Osteocyte (in vitro differentiated cells): ENCODE measurements at regions not wholly inside any gene's neighbourhood (a gene's known extent, or its start where the extent isn't known, plus 50 kb on each side); places are given as distances from the start of the nearest gene placed in this dataset.

Experiments used
- DNase-seq: peaks from one replicate; pipeline ENCODE4 v3.0.0; 2021; ENCODE audit warnings: mixed read lengths; ENCODE audit not compliant: unreplicated experiment; ENCODE audit errors: extremely low spot score
- H3K27ac Mint-ChIP-seq: one replicate; pipeline ENCODE4 v1.8.0; 2021; ENCODE audit warnings: mild to moderate bottlenecking, mixed read lengths; ENCODE audit not compliant: unreplicated experiment
- H3K27me3 Mint-ChIP-seq: one replicate; pipeline ENCODE4 v1.8.0; 2021; ENCODE audit warnings: mixed read lengths; ENCODE audit not compliant: unreplicated experiment
- H3K36me3 Mint-ChIP-seq: one replicate; pipeline ENCODE4 v1.8.0; 2021; ENCODE audit warnings: mixed read lengths; ENCODE audit not compliant: unreplicated experiment
- H3K4me1 Mint-ChIP-seq: one replicate; pipeline ENCODE4 v1.8.0; 2021; ENCODE audit warnings: mixed read lengths; ENCODE audit not compliant: unreplicated experiment
- H3K4me3 Mint-ChIP-seq: one replicate; pipeline ENCODE4 v1.8.0; 2021; ENCODE audit warnings: mild to moderate bottlenecking, moderate library complexity, mixed read lengths; ENCODE audit not compliant: unreplicated experiment
- H3K9me3 Mint-ChIP-seq: one replicate; pipeline ENCODE4 v1.8.0; 2021; ENCODE audit warnings: mixed read lengths; ENCODE audit not compliant: unreplicated experiment
- CTCF ChIP-seq: fragments of 200-600 bp; sonication (generic); IDR thresholded peaks from 2 replicates; pipeline ENCODE4 v1.5.0; 2021; ENCODE audit warnings: antibody characterized with exemption, mild to moderate bottlenecking, moderate library complexity

- Mint-ChIP-seq H3K4me3 (no peak overlapping the region), H3K9me3 (peaks cover 13% of the 10 kb centered on the region), H3K27me3 (no peaks in the 10 kb centered on the region), H3K36me3 (peaks cover 3% of the 10 kb centered on the region), H3K4me1 (peaks cover 4% of the 10 kb centered on the region), H3K27ac (no peak overlapping the region)
- no peak for TF ChIP-seq CTCF
- DNase-seq, result no peak
Measured at GRCh38 chr13:83344518-83344917, 537.8 kb downstream of the SLITRK1 start.

GRCh38 chr13:83340170-83340569 is 542.1 kb downstream of the SLITRK1 start:
- Mint-ChIP-seq H3K4me1 (peaks cover 4% of the 10 kb centered on the region), H3K4me3 (no peak overlapping the region), H3K36me3 (peaks cover 3% of the 10 kb centered on the region), H3K27ac (no peak overlapping the region), H3K9me3 (peaks cover 13% of the 10 kb centered on the region), H3K27me3 (no peaks in the 10 kb centered on the region)
- no peak for DNase-seq
- TF ChIP-seq CTCF, result no peak

- Mint-ChIP-seq H3K27ac (no peak overlapping the region), H3K4me1 (peaks cover 3% of the 10 kb centered on the region), H3K9me3 (peaks cover 23% of the 10 kb centered on the region), H3K36me3 (no peaks in the 10 kb centered on the region), H3K4me3 (no peak overlapping the region), H3K27me3 (no peaks in the 10 kb centered on the region)
- DNase-seq, result no peak
- TF ChIP-seq CTCF, result no peak
Measured at GRCh38 chr13:83333614-83334388, 548.5 kb downstream of the SLITRK1 start.

- no peak overlapping the region for H3K4me3 Mint-ChIP-seq
- H3K9me3 Mint-ChIP-seq, result peaks cover 24% of the 10 kb centered on the region
- peaks cover 3% of the 10 kb centered on the region for H3K4me1 Mint-ChIP-seq
- no peak for DNase-seq
- no peaks in the 10 kb centered on the region for H3K27me3 Mint-ChIP-seq
- TF ChIP-seq CTCF, result no peak
- no peak overlapping the region for H3K27ac Mint-ChIP-seq
- H3K36me3 Mint-ChIP-seq, result no peaks in the 10 kb centered on the region
Measured at GRCh38 chr13:83332751-83333150, 549.5 kb downstream of the SLITRK1 start.

GRCh38 chr13:83327091-83327490 is 555.2 kb downstream of the SLITRK1 start:
- H3K9me3 Mint-ChIP-seq, result peaks cover 36% of the 10 kb centered on the region
- no peak for DNase-seq
- peaks cover 3% of the 10 kb centered on the region for H3K4me1 Mint-ChIP-seq
- H3K36me3 Mint-ChIP-seq, result no peaks in the 10 kb centered on the region
- no peaks in the 10 kb centered on the region for H3K27me3 Mint-ChIP-seq
- no peak overlapping the region for H3K27ac Mint-ChIP-seq
- no peak overlapping the region for H3K4me3 Mint-ChIP-seq
- TF ChIP-seq CTCF, result no peak
